Keratinocyte (primary cell): ENCODE measurements at regions not wholly inside any gene's neighbourhood (a gene's known extent, or its start where the extent isn't known, plus 50 kb on each side); places are given as distances from the start of the nearest gene placed in this dataset.

ENCODE experiments used
- DNase-seq: peaks from one replicate; pipeline ENCODE4 v3.0.0-alpha.2; 2011; ENCODE audit warnings: low read depth, missing footprints, low spot score
- FAIRE-seq: peaks from 2 replicates; lab custom pipeline; 2011; peaks lifted over from hg19 to GRCh38; lab: Jason Lieb, UNC
- H2AFZ ChIP-seq: 2 replicates; pipeline ENCODE4 v1.6.0; 2012; ENCODE audit warnings: low read length, control low read depth, inconsistent platforms; ENCODE audit not compliant: control insufficient read depth
- H3K27ac ChIP-seq: 2 replicates; pipeline ENCODE4 v1.5.1; 2011; ENCODE audit warnings: low read length; ENCODE audit not compliant: control insufficient read depth, insufficient read depth
- H3K27me3 ChIP-seq: 3 replicates; pipeline ENCODE4 v1.6.0; 2011; ENCODE audit warnings: low read length; ENCODE audit not compliant: control insufficient read depth, insufficient read depth; ENCODE audit errors: extremely low read depth
- H3K36me3 ChIP-seq, 2 experiments: 2 replicates in 1 of 2; 3 replicates in 1 of 2; pipeline ENCODE4 v1.5.1; 2011; ENCODE audit warnings: low read length in 2 of 2, mild to moderate bottlenecking in 1 of 2; ENCODE audit not compliant: control insufficient read depth in 2 of 2, insufficient read depth in 2 of 2; ENCODE audit errors: extremely low read depth in 1 of 2
- H3K4me1 ChIP-seq: 3 replicates; pipeline ENCODE4 v1.5.1; 2011; ENCODE audit warnings: low read length; ENCODE audit not compliant: control insufficient read depth, insufficient read depth; ENCODE audit errors: extremely low read depth
- H3K4me2 ChIP-seq: 3 replicates; pipeline ENCODE4 v1.6.0; 2011; ENCODE audit warnings: low read depth, low read length; ENCODE audit not compliant: control insufficient read depth, insufficient read depth; ENCODE audit errors: extremely low read depth
- H3K4me3 ChIP-seq, 3 experiments: fragments of 200-600 bp in 1 of 3; sonication (generic) in 1 of 3; 2 replicates in 2 of 3; 3 replicates in 1 of 3; pipeline ENCODE4 v1.5.1; 2011 to 2016; ENCODE audit warnings: low read length in 3 of 3, mild to moderate bottlenecking in 3 of 3, control low read depth in 2 of 3, inconsistent platforms in 1 of 3, low read depth in 1 of 3, mixed read lengths in 1 of 3, mixed run types in 1 of 3, moderate library complexity in 1 of 3; ENCODE audit not compliant: control insufficient read depth in 2 of 3, insufficient read depth in 2 of 3; ENCODE audit errors: extremely low read depth in 1 of 3
- H3K79me2 ChIP-seq: 2 replicates; pipeline ENCODE4 v1.6.0; 2012; ENCODE audit warnings: low read length; ENCODE audit not compliant: control insufficient read depth, insufficient read depth
- H3K9ac ChIP-seq: 3 replicates; pipeline ENCODE4 v1.6.0; 2011; ENCODE audit warnings: low read length; ENCODE audit not compliant: control insufficient read depth, insufficient read depth; ENCODE audit errors: extremely low read depth
- H3K9me1 ChIP-seq: 3 replicates; pipeline ENCODE4 v1.6.0; 2011; ENCODE audit warnings: low read length; ENCODE audit not compliant: control insufficient read depth, insufficient read depth; ENCODE audit errors: extremely low read depth
- H3K9me3 ChIP-seq: 2 replicates; pipeline ENCODE4 v1.5.1; 2012; ENCODE audit warnings: low read depth, low read length; ENCODE audit not compliant: control insufficient read depth
- H4K20me1 ChIP-seq: 3 replicates; pipeline ENCODE4 v1.6.0; 2011; ENCODE audit warnings: low read length; ENCODE audit not compliant: control insufficient read depth, insufficient read depth; ENCODE audit errors: extremely low read depth
- CTCF ChIP-seq, 3 experiments: IDR thresholded peaks in 1 of 3; conservative IDR thresholded peaks in 1 of 3; optimal IDR thresholded peaks in 1 of 3; 2 replicates in 2 of 3; 3 replicates in 1 of 3; pipeline versions ENCODE3 to v1.5.1; 2011; ENCODE audit warnings: low read length in 3 of 3, mild to moderate bottlenecking in 3 of 3, moderate library complexity in 2 of 3, control low read depth in 1 of 3, inconsistent platforms in 1 of 3; ENCODE audit not compliant: insufficient read depth in 2 of 3; ENCODE audit errors: extremely low read depth in 1 of 3
- EZH2 ChIP-seq: IDR thresholded peaks from one replicate; pipeline ENCODE4 v1.6.1; 2012; ENCODE audit warnings: inconsistent platforms, mild to moderate bottlenecking, low read length, moderate library complexity
- dilution Hi-C: fragments of 300-500 bp; cut with MboI; formaldehyde crosslinking; loops from one replicate; pipeline ENCODE4 v1.7.0; 2020; ENCODE audit warnings: low sequenced_read_pairs; ENCODE audit not compliant: extremely low pct_ligation_motif_present

DNA sequence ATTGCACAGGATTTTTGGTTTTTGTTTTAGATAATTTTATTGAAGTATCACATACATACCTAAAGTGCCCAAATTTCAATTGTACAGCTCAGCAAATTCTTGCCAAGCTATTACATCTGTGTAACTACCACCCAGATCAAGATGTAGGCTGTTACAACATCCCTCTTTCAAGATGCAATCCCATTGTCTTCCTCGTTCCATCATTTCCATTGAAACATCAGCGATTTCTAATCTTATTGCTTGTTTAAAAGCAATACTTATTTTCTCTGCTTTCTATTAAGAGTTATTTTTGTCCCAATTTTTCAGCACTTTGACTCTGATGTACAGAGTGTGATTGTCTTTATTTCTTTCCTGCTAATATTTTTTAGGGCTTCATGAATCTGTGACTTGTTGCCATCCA, 372.8 kb upstream of the SHH start:
- Histone ChIP-seq H3K79me2 (no peaks in the 10 kb centered on the region), H3K4me1 (no peaks in the 10 kb centered on the region), H3K27ac (no peak overlapping the region), H3K36me3 (no peaks in the 10 kb centered on the region), H3K9me3 (peaks cover 3% of the 10 kb centered on the region), H3K9ac (no peak overlapping the region), H3K9me1 (no peaks in the 10 kb centered on the region), H4K20me1 (no peaks in the 10 kb centered on the region), H3K27me3 (no peaks in the 10 kb centered on the region), H2AFZ (no peak overlapping the region), H3K4me2 (no peak overlapping the region), H3K4me3 (no peak overlapping the region)
- dilution Hi-C loops: no loop called here
- TF ChIP-seq CTCF (optimal IDR thresholded peaks at IDR 0.05 in 1 of 3, IDR thresholded peaks at IDR 0.05 in 1 of 3, conservative IDR thresholded peaks at IDR 0.05 in 1 of 3; ENCODE audit: extremely low read depth in 1 of 3, insufficient read depth in 2 of 3, low read length in 3 of 3): no peak
- TF ChIP-seq EZH2: no peak
- FAIRE-seq (no peak), DNase-seq (no peak)

- H3K9me1 ChIP-seq: no peaks in the 10 kb centered on the region
- no peaks in the 10 kb centered on the region for H3K79me2 ChIP-seq
- no peak overlapping the region for H3K4me2 ChIP-seq
- dilution Hi-C loops: no loop called here
- DNase-seq (no peak), FAIRE-seq (no peak)
- no peak overlapping the region for H3K27ac ChIP-seq
- no peaks in the 10 kb centered on the region for H4K20me1 ChIP-seq
- peaks cover 3% of the 10 kb centered on the region for H3K9me3 ChIP-seq
- no peaks in the 10 kb centered on the region for H3K36me3 ChIP-seq
- no peak overlapping the region for H3K9ac ChIP-seq
- no peak for TF ChIP-seq CTCF (optimal IDR thresholded peaks at IDR 0.05 in 1 of 3, IDR thresholded peaks at IDR 0.05 in 1 of 3, conservative IDR thresholded peaks at IDR 0.05 in 1 of 3; ENCODE audit: extremely low read depth in 1 of 3, insufficient read depth in 2 of 3, low read length in 3 of 3)
- no peak for TF ChIP-seq EZH2
- no peaks in the 10 kb centered on the region for H3K27me3 ChIP-seq
- H2AFZ ChIP-seq: no peak overlapping the region
- H3K4me1 ChIP-seq: no peaks in the 10 kb centered on the region
- H3K4me3 ChIP-seq: no peak overlapping the region
These were observed 371.9 kb upstream of the SHH start for GRCh38 chr7:156184164-156184563.
